ENCODE measurements at regions not wholly inside any gene's neighbourhood (a gene's known extent, or its start where the extent isn't known, plus 50 kb on each side); places are given as distances from the start of the nearest gene placed in this dataset.

DNA sequence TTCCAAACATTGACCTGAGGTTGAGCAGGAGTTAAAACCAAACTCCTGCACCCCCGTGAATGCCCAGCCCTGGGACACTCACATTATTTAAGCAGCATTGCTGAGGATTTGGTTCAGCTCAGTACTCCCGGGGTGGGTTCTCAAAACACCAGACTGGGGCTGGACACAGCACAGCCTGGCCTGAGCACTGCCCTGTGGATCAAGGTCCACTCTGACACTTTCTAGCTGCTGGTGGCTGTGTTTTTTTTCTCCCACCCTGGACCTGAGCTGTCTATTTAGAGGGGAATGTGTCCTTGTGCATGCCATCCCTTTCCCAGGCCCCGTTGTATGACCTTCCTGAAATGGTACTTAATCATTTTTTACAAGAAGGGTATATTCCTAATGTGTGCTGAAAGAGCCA, 94.7 kb upstream of the GJB6 start:
- BruUV-seq (replicated peaks) = no TSS peak
- TF ChIP-seq NR2C2 (IDR thresholded peaks at IDR 0.05; ENCODE audit: borderline replicate concordance, control insufficient read depth, insufficient read length, low read depth) (no peak), EZH2 (IDR thresholded peaks at IDR 0.05; ENCODE audit: borderline replicate concordance, control insufficient read depth, low read depth, low read length) (no peak), CEBPB (IDR thresholded peaks at IDR 0.05; ENCODE audit: borderline replicate concordance in 1 of 2, low read depth in 2 of 2, low read length in 2 of 2) (no peak), NRF1 (conservative IDR thresholded peaks at IDR 0.05; ENCODE audit: low read depth, low read length) (no peak), NR2F1 (conservative IDR thresholded peaks at IDR 0.05) (no peak), BACH1 (IDR thresholded peaks at IDR 0.05; ENCODE audit: borderline replicate concordance) (no peak), BRCA1 (IDR thresholded peaks at IDR 0.05; ENCODE audit: low read depth, low read length) (no peak), NFYA (IDR thresholded peaks at IDR 0.05; ENCODE audit: borderline replicate concordance, low read depth, low read length) (no peak), JUNB (IDR thresholded peaks at IDR 0.05) (no peak), HDGF (IDR thresholded peaks at IDR 0.05) (no peak)
- TF ChIP-seq, protein P1, sequence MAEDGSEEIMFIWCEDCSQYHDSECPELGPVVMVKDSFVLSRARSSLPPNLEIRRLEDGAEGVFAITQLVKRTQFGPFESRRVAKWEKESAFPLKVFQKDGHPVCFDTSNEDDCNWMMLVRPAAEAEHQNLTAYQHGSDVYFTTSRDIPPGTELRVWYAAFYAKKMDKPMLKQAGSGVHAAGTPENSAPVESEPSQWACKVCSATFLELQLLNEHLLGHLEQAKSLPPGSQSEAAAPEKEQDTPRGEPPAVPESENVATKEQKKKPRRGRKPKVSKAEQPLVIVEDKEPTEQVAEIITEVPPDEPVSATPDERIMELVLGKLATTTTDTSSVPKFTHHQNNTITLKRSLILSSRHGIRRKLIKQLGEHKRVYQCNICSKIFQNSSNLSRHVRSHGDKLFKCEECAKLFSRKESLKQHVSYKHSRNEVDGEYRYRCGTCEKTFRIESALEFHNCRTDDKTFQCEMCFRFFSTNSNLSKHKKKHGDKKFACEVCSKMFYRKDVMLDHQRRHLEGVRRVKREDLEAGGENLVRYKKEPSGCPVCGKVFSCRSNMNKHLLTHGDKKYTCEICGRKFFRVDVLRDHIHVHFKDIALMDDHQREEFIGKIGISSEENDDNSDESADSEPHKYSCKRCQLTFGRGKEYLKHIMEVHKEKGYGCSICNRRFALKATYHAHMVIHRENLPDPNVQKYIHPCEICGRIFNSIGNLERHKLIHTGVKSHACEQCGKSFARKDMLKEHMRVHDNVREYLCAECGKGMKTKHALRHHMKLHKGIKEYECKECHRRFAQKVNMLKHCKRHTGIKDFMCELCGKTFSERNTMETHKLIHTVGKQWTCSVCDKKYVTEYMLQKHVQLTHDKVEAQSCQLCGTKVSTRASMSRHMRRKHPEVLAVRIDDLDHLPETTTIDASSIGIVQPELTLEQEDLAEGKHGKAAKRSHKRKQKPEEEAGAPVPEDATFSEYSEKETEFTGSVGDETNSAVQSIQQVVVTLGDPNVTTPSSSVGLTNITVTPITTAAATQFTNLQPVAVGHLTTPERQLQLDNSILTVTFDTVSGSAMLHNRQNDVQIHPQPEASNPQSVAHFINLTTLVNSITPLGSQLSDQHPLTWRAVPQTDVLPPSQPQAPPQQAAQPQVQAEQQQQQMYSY (CRISPR knock-in tag; IDR thresholded peaks at IDR 0.05) = no peak
- TF ChIP-seq, protein P2, sequence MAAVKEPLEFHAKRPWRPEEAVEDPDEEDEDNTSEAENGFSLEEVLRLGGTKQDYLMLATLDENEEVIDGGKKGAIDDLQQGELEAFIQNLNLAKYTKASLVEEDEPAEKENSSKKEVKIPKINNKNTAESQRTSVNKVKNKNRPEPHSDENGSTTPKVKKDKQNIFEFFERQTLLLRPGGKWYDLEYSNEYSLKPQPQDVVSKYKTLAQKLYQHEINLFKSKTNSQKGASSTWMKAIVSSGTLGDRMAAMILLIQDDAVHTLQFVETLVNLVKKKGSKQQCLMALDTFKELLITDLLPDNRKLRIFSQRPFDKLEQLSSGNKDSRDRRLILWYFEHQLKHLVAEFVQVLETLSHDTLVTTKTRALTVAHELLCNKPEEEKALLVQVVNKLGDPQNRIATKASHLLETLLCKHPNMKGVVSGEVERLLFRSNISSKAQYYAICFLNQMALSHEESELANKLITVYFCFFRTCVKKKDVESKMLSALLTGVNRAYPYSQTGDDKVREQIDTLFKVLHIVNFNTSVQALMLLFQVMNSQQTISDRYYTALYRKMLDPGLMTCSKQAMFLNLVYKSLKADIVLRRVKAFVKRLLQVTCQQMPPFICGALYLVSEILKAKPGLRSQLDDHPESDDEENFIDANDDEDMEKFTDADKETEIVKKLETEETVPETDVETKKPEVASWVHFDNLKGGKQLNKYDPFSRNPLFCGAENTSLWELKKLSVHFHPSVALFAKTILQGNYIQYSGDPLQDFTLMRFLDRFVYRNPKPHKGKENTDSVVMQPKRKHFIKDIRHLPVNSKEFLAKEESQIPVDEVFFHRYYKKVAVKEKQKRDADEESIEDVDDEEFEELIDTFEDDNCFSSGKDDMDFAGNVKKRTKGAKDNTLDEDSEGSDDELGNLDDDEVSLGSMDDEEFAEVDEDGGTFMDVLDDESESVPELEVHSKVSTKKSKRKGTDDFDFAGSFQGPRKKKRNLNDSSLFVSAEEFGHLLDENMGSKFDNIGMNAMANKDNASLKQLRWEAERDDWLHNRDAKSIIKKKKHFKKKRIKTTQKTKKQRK (IDR thresholded peaks at IDR 0.05; ENCODE audit: low read depth, low read length) = no peak
- TF ChIP-seq, protein P3, sequence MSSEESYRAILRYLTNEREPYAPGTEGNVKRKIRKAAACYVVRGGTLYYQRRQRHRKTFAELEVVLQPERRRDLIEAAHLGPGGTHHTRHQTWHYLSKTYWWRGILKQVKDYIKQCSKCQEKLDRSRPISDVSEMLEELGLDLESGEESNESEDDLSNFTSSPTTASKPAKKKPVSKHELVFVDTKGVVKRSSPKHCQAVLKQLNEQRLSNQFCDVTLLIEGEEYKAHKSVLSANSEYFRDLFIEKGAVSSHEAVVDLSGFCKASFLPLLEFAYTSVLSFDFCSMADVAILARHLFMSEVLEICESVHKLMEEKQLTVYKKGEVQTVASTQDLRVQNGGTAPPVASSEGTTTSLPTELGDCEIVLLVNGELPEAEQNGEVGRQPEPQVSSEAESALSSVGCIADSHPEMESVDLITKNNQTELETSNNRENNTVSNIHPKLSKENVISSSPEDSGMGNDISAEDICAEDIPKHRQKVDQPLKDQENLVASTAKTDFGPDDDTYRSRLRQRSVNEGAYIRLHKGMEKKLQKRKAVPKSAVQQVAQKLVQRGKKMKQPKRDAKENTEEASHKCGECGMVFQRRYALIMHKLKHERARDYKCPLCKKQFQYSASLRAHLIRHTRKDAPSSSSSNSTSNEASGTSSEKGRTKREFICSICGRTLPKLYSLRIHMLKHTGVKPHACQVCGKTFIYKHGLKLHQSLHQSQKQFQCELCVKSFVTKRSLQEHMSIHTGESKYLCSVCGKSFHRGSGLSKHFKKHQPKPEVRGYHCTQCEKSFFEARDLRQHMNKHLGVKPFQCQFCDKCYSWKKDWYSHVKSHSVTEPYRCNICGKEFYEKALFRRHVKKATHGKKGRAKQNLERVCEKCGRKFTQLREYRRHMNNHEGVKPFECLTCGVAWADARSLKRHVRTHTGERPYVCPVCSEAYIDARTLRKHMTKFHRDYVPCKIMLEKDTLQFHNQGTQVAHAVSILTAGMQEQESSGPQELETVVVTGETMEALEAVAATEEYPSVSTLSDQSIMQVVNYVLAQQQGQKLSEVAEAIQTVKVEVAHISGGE (CRISPR knock-in tag; IDR thresholded peaks at IDR 0.05) = no peak
- SMC1A ChIA-PET (ENCODE audit: uncharacterized antibody, unreplicated experiment) = no interaction called here
- H4K20me1 ChIP-seq (ENCODE audit: control insufficient read depth, insufficient read depth) = no peaks in the 10 kb centered on the region
- POLR2A ChIA-PET = no interaction called here
- in situ Hi-C loops (cut with MboI) = loop anchor here (5.0 kb wide), 1 partner anchor 50 kb away; no protein-coding TSS in a partner anchor
- RAD21 ChIA-PET (ENCODE audit: unreplicated experiment) = no interaction called here
- ATAC-seq (no peak), FAIRE-seq (no peak), DNase-seq (ENCODE audit: low read depth, low spot score) (no peak)
- no peak overlapping the region for H3K4me3 ChIP-seq
- no peaks in the 10 kb centered on the region; the same call in 2 of the 3 replicates for H3K9me3 ChIP-seq (replicated peaks; ENCODE audit: control insufficient read depth, insufficient read depth, low read length)
- H2AFZ ChIP-seq (ENCODE audit: control insufficient read depth, low read depth, low read length) = no peak overlapping the region
- H3K79me2 ChIP-seq (ENCODE audit: control insufficient read depth, insufficient read depth, low read length) = no peaks in the 10 kb centered on the region
- CTCF ChIA-PET = interaction anchor here (1.3 kb wide), 1 partner anchor 35 kb away, joined by 3 read pairs; no protein-coding TSS in a partner anchor
- H3K36me3 ChIP-seq (ENCODE audit: control insufficient read depth in 2 of 2, insufficient read depth in 2 of 2, low read length in 1 of 2) = no peaks in the 10 kb centered on the region
- H3K9ac ChIP-seq (ENCODE audit: control insufficient read depth, insufficient read depth, low read length) = no peak overlapping the region
- no peaks in the 10 kb centered on the region; a peak in 1 of 4 replicates for H3K27me3 ChIP-seq (replicated peaks in 1 of 2; ENCODE audit: control insufficient read depth in 2 of 2, insufficient read depth in 2 of 2, low read length in 1 of 2)
- H3K27ac ChIP-seq (ENCODE audit: control insufficient read depth, insufficient read depth) = no peak overlapping the region
- intact Hi-C loops (cut with micrococcal nuclease; ENCODE audit: unreplicated experiment) = no loop called here
- H3K4me1 ChIP-seq (ENCODE audit: control insufficient read depth, insufficient read depth, low read length) = no peaks in the 10 kb centered on the region
- WGBS (ENCODE audit: insufficient coverage, insufficient replicate concordance, low lambda C conversion rate, missing lambda C conversion rate) = 54% methylated on average over 3 of the region's 3 CpGs
- H3K4me2 ChIP-seq (ENCODE audit: control insufficient read depth, insufficient read depth) = no peak overlapping the region
